HepG2 (cell line): ENCODE measurements at regions not wholly inside any gene's neighbourhood (a gene's known extent, or its start where the extent isn't known, plus 50 kb on each side); places are given as distances from the start of the nearest gene placed in this dataset.
A peak's percentile ranks its signal among the peaks of the same experiment; 100 is the strongest.

Source experiments
- ARID3A ChIP-seq: IDR thresholded peaks from 2 replicates; pipeline ENCODE4 v1.6.1; 2012; ENCODE audit warnings: low read depth, low read length, improper control_type of control experiment
- BATF2 ChIP-seq: sonication (generic); formaldehyde crosslinking; IDR thresholded peaks from 2 replicates; pipeline ENCODE4 v1.8.0; 2022; ENCODE audit warnings: mild to moderate bottlenecking, missing genetic modification reagents, moderate library complexity
- ESRRA ChIP-seq: sonication (generic); formaldehyde crosslinking; IDR thresholded peaks from 2 replicates; pipeline ENCODE4 v1.5.1; 2020; ENCODE audit warnings: mild to moderate bottlenecking, low read depth, missing genetic modification reagents
- JARID2 ChIP-seq: sonication (generic); formaldehyde crosslinking; IDR thresholded peaks from 2 replicates; pipeline ENCODE4 v1.8.1; 2023; ENCODE audit warnings: missing genetic modification reagents, inconsistent platforms; ENCODE audit not compliant: insufficient replicate concordance
- KLF13 ChIP-seq: sonication (generic); formaldehyde crosslinking; IDR thresholded peaks from 2 replicates; pipeline ENCODE4 v1.4.0; 2020; ENCODE audit warnings: mild to moderate bottlenecking, missing genetic modification reagents
- KMT2B ChIP-seq: IDR thresholded peaks from 2 replicates; pipeline ENCODE4 v1.6.1; 2016; ENCODE audit warnings: missing genetic modification reagents, missing compliant biosample characterization
- MLX ChIP-seq: IDR thresholded peaks from 2 replicates; pipeline ENCODE4 v1.6.1; 2016
- MTA3 ChIP-seq: sonication (generic); formaldehyde crosslinking; IDR thresholded peaks from 2 replicates; pipeline ENCODE4 v1.4.0; 2020; ENCODE audit warnings: missing genetic modification reagents
- ONECUT2 ChIP-seq: sonication (generic); formaldehyde crosslinking; IDR thresholded peaks from 2 replicates; pipeline ENCODE4 v1.4.0; 2020; ENCODE audit warnings: missing genetic modification reagents
- REL ChIP-seq: sonication (generic); formaldehyde crosslinking; conservative IDR thresholded peaks from 2 replicates; pipeline ENCODE4 v1.8.0; 2022; ENCODE audit warnings: mild to moderate bottlenecking, missing genetic modification reagents, moderate library complexity
- RFX5 ChIP-seq: IDR thresholded peaks from 2 replicates; pipeline ENCODE4 v1.6.1; 2011; ENCODE audit warnings: low read depth, low read length, improper control_type of control experiment
- RFXANK ChIP-seq: IDR thresholded peaks from 2 replicates; pipeline ENCODE4 v1.6.1; 2016
- RXRA ChIP-seq: sonication (generic); formaldehyde crosslinking; IDR thresholded peaks from 2 replicates; pipeline ENCODE4 v1.5.1; 2020; ENCODE audit warnings: missing genetic modification reagents
- SRSF4 ChIP-seq: fragments of 200-400 bp; formaldehyde crosslinking; IDR thresholded peaks from one replicate; pipeline ENCODE4 v1.6.1; 2018; ENCODE audit warnings: mild to moderate bottlenecking, low read depth, low read length, moderate library complexity; ENCODE audit not compliant: poor library complexity, severe bottlenecking
- TAF15 ChIP-seq: fragments of 200-400 bp; formaldehyde crosslinking; IDR thresholded peaks from one replicate; pipeline ENCODE4 v1.6.1; 2018; ENCODE audit warnings: mild to moderate bottlenecking, low read depth, low read length; ENCODE audit not compliant: poor library complexity, severe bottlenecking
- THAP11 ChIP-seq: IDR thresholded peaks from 2 replicates; pipeline ENCODE4 v1.6.1; 2016; ENCODE audit warnings: missing biosample characterization, missing genetic modification reagents
- ZBTB2 ChIP-seq: sonication (generic); formaldehyde crosslinking; IDR thresholded peaks from 2 replicates; pipeline ENCODE4 v1.8.0; 2022; ENCODE audit warnings: low read depth, missing genetic modification reagents
- ZBTB3 ChIP-seq: sonication (generic); formaldehyde crosslinking; IDR thresholded peaks from 2 replicates; pipeline ENCODE4 v1.4.0; 2020; ENCODE audit warnings: low read depth, mild to moderate bottlenecking, moderate library complexity, missing genetic modification reagents, borderline replicate concordance
- ZNF329 ChIP-seq: sonication (generic); formaldehyde crosslinking; IDR thresholded peaks from 2 replicates; pipeline ENCODE4 v1.9.0; 2021; ENCODE audit warnings: low read depth, mild to moderate bottlenecking, missing genetic modification reagents
- ZNF83 ChIP-seq: sonication (generic); formaldehyde crosslinking; IDR thresholded peaks from 2 replicates; pipeline ENCODE4 v1.4.0; 2020; ENCODE audit warnings: missing genetic modification reagents, mild to moderate bottlenecking, borderline replicate concordance
- TF ChIP-seq, protein P1 (sequence below): sonication (generic); formaldehyde crosslinking; IDR thresholded peaks from 2 replicates; pipeline ENCODE4 v1.5.0; 2020; ENCODE audit warnings: mild to moderate bottlenecking, missing genetic modification reagents
- TF ChIP-seq, protein P2 (sequence below): sonication (generic); formaldehyde crosslinking; IDR thresholded peaks from 2 replicates; pipeline ENCODE4 v1.4.0; 2020; ENCODE audit warnings: missing genetic modification reagents, low read depth, mild to moderate bottlenecking, borderline replicate concordance

- TF ChIP-seq KMT2B, result peak; percentile 74
- TF ChIP-seq, protein P1, sequence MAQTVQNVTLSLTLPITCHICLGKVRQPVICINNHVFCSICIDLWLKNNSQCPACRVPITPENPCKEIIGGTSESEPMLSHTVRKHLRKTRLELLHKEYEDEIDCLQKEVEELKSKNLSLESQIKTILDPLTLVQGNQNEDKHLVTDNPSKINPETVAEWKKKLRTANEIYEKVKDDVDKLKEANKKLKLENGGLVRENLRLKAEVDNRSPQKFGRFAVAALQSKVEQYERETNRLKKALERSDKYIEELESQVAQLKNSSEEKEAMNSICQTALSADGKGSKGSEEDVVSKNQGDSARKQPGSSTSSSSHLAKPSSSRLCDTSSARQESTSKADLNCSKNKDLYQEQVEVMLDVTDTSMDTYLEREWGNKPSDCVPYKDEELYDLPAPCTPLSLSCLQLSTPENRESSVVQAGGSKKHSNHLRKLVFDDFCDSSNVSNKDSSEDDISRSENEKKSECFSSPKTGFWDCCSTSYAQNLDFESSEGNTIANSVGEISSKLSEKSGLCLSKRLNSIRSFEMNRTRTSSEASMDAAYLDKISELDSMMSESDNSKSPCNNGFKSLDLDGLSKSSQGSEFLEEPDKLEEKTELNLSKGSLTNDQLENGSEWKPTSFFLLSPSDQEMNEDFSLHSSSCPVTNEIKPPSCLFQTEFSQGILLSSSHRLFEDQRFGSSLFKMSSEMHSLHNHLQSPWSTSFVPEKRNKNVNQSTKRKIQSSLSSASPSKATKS (CRISPR knock-in tag), result 0 out of 2 replicates have a peak, but pooled peaks have one; percentile 74
- TF ChIP-seq KLF13 (CRISPR knock-in tag), result no peak
- peak; percentile 51; the same call in 1 of the 2 replicates for TF ChIP-seq ESRRA (CRISPR knock-in tag)
- TF ChIP-seq RXRA (CRISPR knock-in tag), result peak; percentile 92
- peak; percentile 100 for TF ChIP-seq ZBTB3
- TF ChIP-seq ZBTB2 (CRISPR knock-in tag), result peak; percentile 68; the same call in 1 of the 2 replicates
- no peak for TF ChIP-seq RFX5
- TF ChIP-seq ZNF329 (CRISPR knock-in tag), result no peak
- TF ChIP-seq JARID2 (CRISPR knock-in tag), result no peak
- TF ChIP-seq RFXANK (CRISPR knock-in tag), result no peak
- TF ChIP-seq MLX, result peak; percentile 60; the same call in 1 of the 2 replicates
- TF ChIP-seq REL (CRISPR knock-in tag), result 0 out of 2 replicates have a peak, but pooled peaks have one; percentile 63
- no peak for TF ChIP-seq ZNF83 (CRISPR knock-in tag)
- TF ChIP-seq BATF2, result peak; percentile 38; the same call in 1 of the 2 replicates
- TF ChIP-seq SRSF4, result no peak
- TF ChIP-seq, protein P2, sequence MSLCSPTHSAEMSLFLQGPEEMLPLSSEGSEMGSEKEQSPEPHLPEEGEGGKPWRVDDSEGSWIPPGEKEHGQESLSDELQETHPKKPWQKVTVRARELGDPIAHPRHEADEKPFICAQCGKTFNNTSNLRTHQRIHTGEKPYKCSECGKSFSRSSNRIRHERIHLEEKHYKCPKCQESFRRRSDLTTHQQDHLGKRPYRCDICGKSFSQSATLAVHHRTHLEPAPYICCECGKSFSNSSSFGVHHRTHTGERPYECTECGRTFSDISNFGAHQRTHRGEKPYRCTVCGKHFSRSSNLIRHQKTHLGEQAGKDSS (CRISPR knock-in tag), result peak; percentile 34; the same call in 1 of the 2 replicates
- TF ChIP-seq TAF15, result no peak
- TF ChIP-seq ONECUT2 (CRISPR knock-in tag), result peak; percentile 100
- peak; percentile 92 for TF ChIP-seq ARID3A
- TF ChIP-seq THAP11, result peak; percentile 82
- TF ChIP-seq MTA3, result no peak
These were observed 199.5 kb upstream of the NFE2L3 start (continued) for GRCh38 chr7:25952261-25953057.
